ENCODE measurements at regions not wholly inside any gene's neighbourhood (a gene's known extent, or its start where the extent isn't known, plus 50 kb on each side); places are given as distances from the start of the nearest gene placed in this dataset.

DNA sequence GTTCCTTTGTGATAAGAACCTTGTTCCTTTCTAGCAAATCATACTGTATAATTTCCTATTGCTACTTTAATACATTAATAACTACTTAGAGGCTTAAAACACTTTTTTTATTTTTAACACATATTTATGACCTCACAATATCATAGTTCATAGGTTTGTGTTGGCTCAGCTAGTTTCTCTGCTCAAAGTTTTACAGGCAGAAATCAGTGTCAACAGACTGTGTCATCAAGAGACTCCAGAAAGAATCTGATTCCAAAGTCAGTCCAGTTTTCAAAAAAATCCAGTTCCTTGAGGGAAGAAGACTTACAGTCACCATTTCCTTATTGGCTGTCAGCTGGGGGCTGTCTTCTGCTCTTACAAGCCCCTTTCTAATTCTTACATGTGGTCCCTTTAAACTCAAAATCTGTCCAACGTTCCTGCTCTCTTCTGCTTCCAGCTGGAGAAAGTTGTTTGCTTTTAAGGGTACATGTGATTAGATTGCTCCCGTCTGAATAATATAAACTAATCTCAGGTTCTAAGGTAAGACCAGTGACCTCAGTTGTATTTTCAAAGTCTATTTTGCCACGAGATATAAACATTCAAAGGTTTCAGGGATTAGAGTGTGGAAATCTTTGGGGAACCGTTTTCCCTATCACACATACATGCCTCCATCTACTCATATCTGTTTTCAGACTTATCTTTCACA, 267.3 kb upstream of the SLITRK5 start:
- TF ChIP-seq CTCF (IDR thresholded peaks at IDR 0.05) (no peak), POLR2A (IDR thresholded peaks at IDR 0.05) (no peak)

Measured in body of pancreas (tissue), 4 donors.